ENCODE measurements at regions not wholly inside any gene's neighbourhood (a gene's known extent, or its start where the extent isn't known, plus 50 kb on each side); places are given as distances from the start of the nearest gene placed in this dataset.

GRCh38 chr7:45366475-45366874, 207.7 kb upstream of the ADCY1 start:
- TF ChIP-seq NR2F2 (IDR thresholded peaks at IDR 0.05) (no peak), HNF4G (IDR thresholded peaks at IDR 0.05) (no peak), TAF1 (conservative IDR thresholded peaks at IDR 0.05) (no peak), RAD21 (IDR thresholded peaks at IDR 0.05) (no peak), HNF4A (conservative IDR thresholded peaks at IDR 0.05) (no peak), JUND (IDR thresholded peaks at IDR 0.05) (no peak), GABPA (IDR thresholded peaks at IDR 0.05 in 1 of 2, conservative IDR thresholded peaks at IDR 0.05 in 1 of 2) (no peak), RXRA (IDR thresholded peaks at IDR 0.05) (no peak), CTCF (IDR thresholded peaks at IDR 0.05; ENCODE audit: low read depth, low read length, missing input control) (no peak), ATF3 (IDR thresholded peaks at IDR 0.05) (no peak), MAX (IDR thresholded peaks at IDR 0.05) (no peak)
- TF ChIP-seq, protein P1, sequence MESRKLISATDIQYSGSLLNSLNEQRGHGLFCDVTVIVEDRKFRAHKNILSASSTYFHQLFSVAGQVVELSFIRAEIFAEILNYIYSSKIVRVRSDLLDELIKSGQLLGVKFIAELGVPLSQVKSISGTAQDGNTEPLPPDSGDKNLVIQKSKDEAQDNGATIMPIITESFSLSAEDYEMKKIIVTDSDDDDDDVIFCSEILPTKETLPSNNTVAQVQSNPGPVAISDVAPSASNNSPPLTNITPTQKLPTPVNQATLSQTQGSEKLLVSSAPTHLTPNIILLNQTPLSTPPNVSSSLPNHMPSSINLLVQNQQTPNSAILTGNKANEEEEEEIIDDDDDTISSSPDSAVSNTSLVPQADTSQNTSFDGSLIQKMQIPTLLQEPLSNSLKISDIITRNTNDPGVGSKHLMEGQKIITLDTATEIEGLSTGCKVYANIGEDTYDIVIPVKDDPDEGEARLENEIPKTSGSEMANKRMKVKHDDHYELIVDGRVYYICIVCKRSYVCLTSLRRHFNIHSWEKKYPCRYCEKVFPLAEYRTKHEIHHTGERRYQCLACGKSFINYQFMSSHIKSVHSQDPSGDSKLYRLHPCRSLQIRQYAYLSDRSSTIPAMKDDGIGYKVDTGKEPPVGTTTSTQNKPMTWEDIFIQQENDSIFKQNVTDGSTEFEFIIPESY (IDR thresholded peaks at IDR 0.05), result no peak
- H3K9ac ChIP-seq (ENCODE audit: low read depth in 1 of 2, low read length in 2 of 2), result no peak overlapping the region
- 74% methylated on average over 3 of the region's 3 CpGs for WGBS
- DNase-seq (ENCODE audit: low spot score), result no peak
- no peaks in the 10 kb centered on the region for H3K4me1 ChIP-seq (ENCODE audit: control insufficient read depth in 4 of 4, insufficient read depth in 4 of 4, low read length in 3 of 4)
- H3K27me3 ChIP-seq (ENCODE audit: control insufficient read depth in 4 of 4, insufficient read depth in 4 of 4, low read length in 3 of 4), result no peaks in the 10 kb centered on the region
- no peaks in the 10 kb centered on the region for H3K36me3 ChIP-seq (ENCODE audit: control insufficient read depth in 4 of 4, insufficient read depth in 3 of 4, low read depth in 1 of 4, low read length in 3 of 4)
- no peak overlapping the region for H3K27ac ChIP-seq (ENCODE audit: low read depth in 1 of 2, low read length in 2 of 2)
- H3K9me3 ChIP-seq (ENCODE audit: control insufficient read depth in 4 of 4, low read length in 3 of 4), result no peaks in the 10 kb centered on the region
- H3K4me3 ChIP-seq (ENCODE audit: low read depth in 1 of 3, low read length in 3 of 3), result no peak overlapping the region

DNA sequence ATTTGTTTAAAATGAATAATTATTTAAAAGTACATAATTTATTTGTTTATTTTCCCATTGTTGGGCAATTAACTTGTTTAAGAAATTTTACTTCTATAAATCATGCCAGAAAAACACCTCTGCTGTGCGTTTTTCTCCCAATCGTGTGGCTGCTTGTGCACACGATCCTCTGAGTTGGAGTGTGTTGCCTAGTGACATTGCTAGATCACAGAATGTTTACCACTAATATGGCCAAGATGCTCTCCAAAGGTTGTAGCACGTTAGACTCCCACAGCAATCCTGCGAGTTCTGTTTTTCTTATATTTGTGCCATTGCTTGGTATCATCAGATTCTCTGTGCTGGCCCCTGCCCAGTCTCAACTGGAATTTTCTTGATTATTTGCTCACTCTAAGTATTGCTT, 207.1 kb upstream of the ADCY1 start:
- Histone ChIP-seq H3K27ac (ENCODE audit: low read depth in 1 of 2, low read length in 2 of 2) (no peak overlapping the region), H3K36me3 (ENCODE audit: control insufficient read depth in 4 of 4, insufficient read depth in 3 of 4, low read depth in 1 of 4, low read length in 3 of 4) (no peaks in the 10 kb centered on the region), H3K9me3 (ENCODE audit: control insufficient read depth in 4 of 4, low read length in 3 of 4) (no peaks in the 10 kb centered on the region), H3K4me3 (ENCODE audit: low read depth in 1 of 3, low read length in 3 of 3) (no peak overlapping the region), H3K9ac (ENCODE audit: low read depth in 1 of 2, low read length in 2 of 2) (no peak overlapping the region), H3K4me1 (ENCODE audit: control insufficient read depth in 4 of 4, insufficient read depth in 4 of 4, low read length in 3 of 4) (no peaks in the 10 kb centered on the region), H3K27me3 (ENCODE audit: control insufficient read depth in 4 of 4, insufficient read depth in 4 of 4, low read length in 3 of 4) (no peaks in the 10 kb centered on the region)
- no peak for DNase-seq (ENCODE audit: low spot score)
- 64% methylated on average over 5 of the region's 5 CpGs for WGBS
- no peak for TF ChIP-seq NR2F2 (IDR thresholded peaks at IDR 0.05)

GRCh38 chr7:45368129-45368807, 205.9 kb upstream of the ADCY1 start:
- DNase-seq (ENCODE audit: low spot score), result no peak
- no peak for TF ChIP-seq ATF3 (IDR thresholded peaks at IDR 0.05)
- TF ChIP-seq RXRA (IDR thresholded peaks at IDR 0.05), result no peak
- no peak for TF ChIP-seq HNF4G (IDR thresholded peaks at IDR 0.05)
- TF ChIP-seq EGR1 (IDR thresholded peaks at IDR 0.05; ENCODE audit: low read depth in 2 of 2), result no peak
- no peak for TF ChIP-seq GABPA (IDR thresholded peaks at IDR 0.05 in 1 of 2, conservative IDR thresholded peaks at IDR 0.05 in 1 of 2)
- no peak for TF ChIP-seq MAX (IDR thresholded peaks at IDR 0.05)
- TF ChIP-seq FOXA2 (IDR thresholded peaks at IDR 0.05), result no peak
- no peak for TF ChIP-seq JUND (IDR thresholded peaks at IDR 0.05)
- TF ChIP-seq, protein P1 (IDR thresholded peaks at IDR 0.05), result no peak
- TF ChIP-seq RAD21 (IDR thresholded peaks at IDR 0.05), result no peak
- Histone ChIP-seq H3K9ac (ENCODE audit: low read depth in 1 of 2, low read length in 2 of 2) (no peak overlapping the region), H3K36me3 (ENCODE audit: control insufficient read depth in 4 of 4, insufficient read depth in 3 of 4, low read depth in 1 of 4, low read length in 3 of 4) (no peaks in the 10 kb centered on the region), H3K27me3 (ENCODE audit: control insufficient read depth in 4 of 4, insufficient read depth in 4 of 4, low read length in 3 of 4) (no peaks in the 10 kb centered on the region), H3K9me3 (ENCODE audit: control insufficient read depth in 4 of 4, low read length in 3 of 4) (no peaks in the 10 kb centered on the region), H3K4me1 (ENCODE audit: control insufficient read depth in 4 of 4, insufficient read depth in 4 of 4, low read length in 3 of 4) (no peaks in the 10 kb centered on the region), H3K27ac (ENCODE audit: low read depth in 1 of 2, low read length in 2 of 2) (no peak overlapping the region), H3K4me3 (ENCODE audit: low read depth in 1 of 3, low read length in 3 of 3) (no peak overlapping the region)
